WERI-Rb-1 (cell line): ENCODE measurements at regions not wholly inside any gene's neighbourhood (a gene's known extent, or its start where the extent isn't known, plus 50 kb on each side); places are given as distances from the start of the nearest gene placed in this dataset.
A peak's percentile ranks its signal among the peaks of the same experiment; 100 is the strongest.

Experiments
- DNase-seq: peaks from one replicate; pipeline ENCODE4 v3.0.0-alpha.2; 2020
- H3K27ac ChIP-seq: fragments of 250-450 bp; sonication (Bioruptor Pico); 2 replicates; pipeline ENCODE4 v1.5.1; 2020; ENCODE audit warnings: mild to moderate bottlenecking, moderate library complexity
- H3K27me3 ChIP-seq: fragments of 250-450 bp; sonication (Bioruptor Pico); 2 replicates; pipeline ENCODE4 v1.5.1; 2021; ENCODE audit warnings: mild to moderate bottlenecking, low read depth, moderate library complexity; ENCODE audit not compliant: insufficient read depth, severe bottlenecking
- H3K36me3 ChIP-seq: fragments of 250-450 bp; sonication (Bioruptor Pico); 2 replicates; pipeline ENCODE4 v1.5.1; 2020; ENCODE audit warnings: mild to moderate bottlenecking, moderate library complexity
- H3K4me3 ChIP-seq: 2 replicates; pipeline ENCODE4 v1.5.1; 2011; ENCODE audit warnings: low read depth, mild to moderate bottlenecking, control low read depth, low read length
- H3K9me3 ChIP-seq: fragments of 250-450 bp; sonication (Bioruptor Pico); 2 replicates; pipeline ENCODE4 v1.5.1; 2021; ENCODE audit warnings: mild to moderate bottlenecking, moderate library complexity; ENCODE audit not compliant: severe bottlenecking
- TF ChIP-seq, protein P1 (sequence below): IDR thresholded peaks from 2 replicates; pipeline ENCODE4 v1.5.1; 2011; ENCODE audit warnings: low read depth, mild to moderate bottlenecking, control low read depth, inconsistent platforms, low read length

DNA sequence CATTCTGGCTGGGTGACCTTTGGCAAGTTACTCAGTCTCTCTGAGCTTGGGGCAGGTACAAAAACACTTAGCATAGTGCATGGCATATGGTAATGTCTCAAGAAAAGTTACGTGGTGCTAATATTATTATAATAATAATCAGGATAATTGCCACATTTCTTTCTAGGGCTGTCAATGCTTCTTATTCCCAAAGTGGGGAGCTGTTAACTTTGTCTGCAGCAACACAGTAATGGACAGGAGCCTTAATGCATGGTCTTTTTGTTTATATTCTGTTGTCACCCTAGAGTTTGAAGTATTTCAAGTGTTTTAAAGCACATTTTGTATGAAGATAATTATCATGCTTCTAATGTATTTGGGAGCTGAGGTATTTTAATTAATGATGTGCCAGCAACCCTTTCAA, 121.8 kb downstream of the FHIP1A start:
- Histone ChIP-seq H3K27me3 (no peaks in the 10 kb centered on the region), H3K9me3 (peaks cover 3% of the 10 kb centered on the region), H3K27ac (no peak overlapping the region), H3K4me3 (no peak overlapping the region), H3K36me3 (no peaks in the 10 kb centered on the region)
- DNase-seq, result no peak
- TF ChIP-seq, protein P1, sequence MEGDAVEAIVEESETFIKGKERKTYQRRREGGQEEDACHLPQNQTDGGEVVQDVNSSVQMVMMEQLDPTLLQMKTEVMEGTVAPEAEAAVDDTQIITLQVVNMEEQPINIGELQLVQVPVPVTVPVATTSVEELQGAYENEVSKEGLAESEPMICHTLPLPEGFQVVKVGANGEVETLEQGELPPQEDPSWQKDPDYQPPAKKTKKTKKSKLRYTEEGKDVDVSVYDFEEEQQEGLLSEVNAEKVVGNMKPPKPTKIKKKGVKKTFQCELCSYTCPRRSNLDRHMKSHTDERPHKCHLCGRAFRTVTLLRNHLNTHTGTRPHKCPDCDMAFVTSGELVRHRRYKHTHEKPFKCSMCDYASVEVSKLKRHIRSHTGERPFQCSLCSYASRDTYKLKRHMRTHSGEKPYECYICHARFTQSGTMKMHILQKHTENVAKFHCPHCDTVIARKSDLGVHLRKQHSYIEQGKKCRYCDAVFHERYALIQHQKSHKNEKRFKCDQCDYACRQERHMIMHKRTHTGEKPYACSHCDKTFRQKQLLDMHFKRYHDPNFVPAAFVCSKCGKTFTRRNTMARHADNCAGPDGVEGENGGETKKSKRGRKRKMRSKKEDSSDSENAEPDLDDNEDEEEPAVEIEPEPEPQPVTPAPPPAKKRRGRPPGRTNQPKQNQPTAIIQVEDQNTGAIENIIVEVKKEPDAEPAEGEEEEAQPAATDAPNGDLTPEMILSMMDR, result peak; percentile 64

DNA sequence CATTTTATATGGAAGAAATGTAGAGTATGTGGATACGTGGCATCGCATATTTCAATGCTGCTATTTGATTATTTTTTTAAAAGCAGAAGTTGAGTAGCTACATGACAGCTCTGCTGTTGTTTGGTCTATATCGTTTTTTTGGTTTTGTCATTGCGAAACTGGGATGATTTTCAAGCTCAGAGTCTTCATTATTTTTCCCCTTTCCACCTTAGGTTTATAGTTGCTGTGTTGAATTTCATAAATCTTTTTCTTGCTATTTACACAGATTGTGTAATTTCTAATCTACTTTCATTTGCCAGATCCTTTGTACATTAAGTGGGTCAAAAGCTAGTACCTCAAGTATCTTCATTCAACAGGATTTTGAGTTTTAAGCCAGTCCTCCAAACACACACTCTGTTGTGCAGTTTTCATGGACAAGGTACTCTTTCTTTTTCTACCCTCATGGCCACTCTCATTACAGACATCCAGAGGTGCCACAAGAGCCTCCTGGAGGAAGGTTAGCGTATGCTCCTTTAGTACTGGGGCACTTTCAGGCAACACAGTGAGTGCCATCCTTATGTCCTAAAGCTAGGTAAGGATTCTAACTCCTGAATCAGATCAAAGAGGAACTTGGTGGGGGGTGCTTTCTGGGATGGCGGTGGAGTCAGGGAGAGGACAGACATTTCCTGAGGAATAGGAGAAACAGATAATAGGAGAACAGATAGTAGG, 123.2 kb downstream of the FHIP1A start:
- H3K4me3 ChIP-seq, result no peak overlapping the region
- no peak overlapping the region for H3K27ac ChIP-seq
- peaks cover 3% of the 10 kb centered on the region for H3K9me3 ChIP-seq
- no peaks in the 10 kb centered on the region for H3K36me3 ChIP-seq
- no peak for DNase-seq
- H3K27me3 ChIP-seq, result no peaks in the 10 kb centered on the region
- TF ChIP-seq, protein P1, result no peak

DNA sequence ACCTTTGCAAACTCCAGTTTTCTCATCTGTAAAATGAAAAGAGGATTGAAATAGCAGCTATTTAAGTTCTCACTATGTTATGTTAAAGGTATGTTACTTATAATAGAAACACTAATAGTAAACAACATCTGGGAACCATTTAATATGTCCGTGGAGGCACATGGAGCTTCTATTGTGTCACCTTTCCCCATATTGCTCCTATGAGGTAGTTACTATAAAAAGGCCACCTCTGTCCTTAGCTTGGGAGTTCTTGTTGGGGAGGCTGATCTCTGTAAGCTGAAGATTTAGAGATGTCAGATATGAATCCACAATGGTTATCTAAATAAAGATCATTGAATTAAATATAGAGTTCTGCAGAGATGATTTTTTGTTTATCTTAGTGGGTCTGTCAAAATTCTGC, 125.2 kb downstream of the FHIP1A start:
- H3K4me3 ChIP-seq, result no peak overlapping the region
- H3K9me3 ChIP-seq, result no peaks in the 10 kb centered on the region
- no peaks in the 10 kb centered on the region for H3K27me3 ChIP-seq
- TF ChIP-seq, protein P1, result no peak
- no peak overlapping the region for H3K27ac ChIP-seq
- no peak for DNase-seq
- no peaks in the 10 kb centered on the region for H3K36me3 ChIP-seq

DNA sequence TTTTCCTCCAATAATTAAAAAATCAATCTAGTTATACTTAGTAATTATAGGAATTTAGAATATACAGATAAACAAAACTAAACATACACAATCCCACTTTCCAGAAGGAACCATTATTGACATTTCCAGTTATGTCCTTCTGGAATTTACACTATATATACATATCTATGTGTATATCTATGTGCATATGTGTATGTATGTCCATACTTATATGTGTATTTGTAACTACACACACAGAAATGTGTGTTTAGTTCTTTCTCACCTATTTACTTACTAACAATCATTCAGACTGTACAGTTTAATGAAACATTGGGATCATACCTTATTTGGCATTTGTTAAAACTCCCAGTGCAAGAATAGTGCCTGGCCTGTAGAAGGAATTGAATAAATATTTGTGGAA, 126.4 kb downstream of the FHIP1A start:
- Histone ChIP-seq H3K27ac (no peak overlapping the region), H3K4me3 (no peak overlapping the region), H3K36me3 (no peaks in the 10 kb centered on the region), H3K27me3 (no peaks in the 10 kb centered on the region), H3K9me3 (no peaks in the 10 kb centered on the region)
- DNase-seq, result no peak
- TF ChIP-seq, protein P1, result no peak

DNA sequence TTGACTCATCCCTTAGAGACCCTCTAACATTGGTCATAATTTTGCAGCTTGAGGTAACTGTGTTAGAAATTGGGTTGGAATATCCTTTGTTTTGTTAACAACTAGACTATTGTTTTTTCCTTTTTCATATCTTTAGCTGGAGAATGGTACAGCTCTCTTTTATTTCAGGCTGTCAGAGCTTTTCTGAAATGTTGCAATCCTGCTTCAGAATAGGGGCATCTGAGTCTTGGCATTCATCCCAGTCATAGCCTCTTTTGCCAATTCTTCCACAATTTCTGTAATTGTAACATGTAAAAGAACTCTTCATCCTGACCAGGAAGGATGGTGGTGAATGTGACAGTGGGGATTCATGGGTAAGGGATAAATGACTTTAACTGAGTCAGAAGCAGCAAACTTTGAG, 128.7 kb downstream of the FHIP1A start:
- TF ChIP-seq, protein P1, result no peak
- H3K4me3 ChIP-seq, result no peak overlapping the region
- no peaks in the 10 kb centered on the region for H3K36me3 ChIP-seq
- H3K27me3 ChIP-seq, result no peaks in the 10 kb centered on the region
- no peak for DNase-seq
- H3K27ac ChIP-seq, result no peak overlapping the region
- no peaks in the 10 kb centered on the region for H3K9me3 ChIP-seq

DNA sequence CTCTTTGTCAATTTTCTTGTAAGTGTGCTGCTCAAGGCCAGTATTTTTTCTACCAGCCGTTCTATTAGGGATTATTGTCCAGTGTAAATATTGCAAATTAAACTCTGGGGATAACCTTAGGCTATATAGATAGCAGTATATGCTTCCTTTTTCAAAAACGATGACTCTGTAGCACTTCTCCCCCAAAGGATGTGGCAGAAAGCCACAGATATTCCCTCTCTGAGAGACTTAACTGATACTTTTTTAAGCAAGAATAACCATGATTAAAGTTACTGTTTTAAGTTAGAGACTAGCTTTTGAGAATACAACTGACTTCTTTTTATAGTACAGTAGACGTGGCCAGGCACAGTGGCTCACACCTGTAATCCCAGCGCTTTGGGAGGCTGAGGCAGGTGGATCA, 130.0 kb downstream of the FHIP1A start:
- TF ChIP-seq, protein P1, result no peak
- DNase-seq, result no peak
- no peaks in the 10 kb centered on the region for H3K9me3 ChIP-seq
- no peaks in the 10 kb centered on the region for H3K27me3 ChIP-seq
- H3K27ac ChIP-seq, result no peak overlapping the region
- no peaks in the 10 kb centered on the region for H3K36me3 ChIP-seq
- no peak overlapping the region for H3K4me3 ChIP-seq
